HG03460 (cell line): ENCODE measurements at regions not wholly inside any gene's neighbourhood (a gene's known extent, or its start where the extent isn't known, plus 50 kb on each side); places are given as distances from the start of the nearest gene placed in this dataset.
"Not testable (repeated sequence)": the region's sequence is repeated elsewhere in the genome, so short reads cannot be mapped to it uniquely, and the experiment has no call there.

Experiments
- ATAC-seq: cut with Tn5 transposase; IDR thresholded peaks from one replicate; pipeline ENCODE4 v1.9.1; 2021; ENCODE audit not compliant: unreplicated experiment

DNA sequence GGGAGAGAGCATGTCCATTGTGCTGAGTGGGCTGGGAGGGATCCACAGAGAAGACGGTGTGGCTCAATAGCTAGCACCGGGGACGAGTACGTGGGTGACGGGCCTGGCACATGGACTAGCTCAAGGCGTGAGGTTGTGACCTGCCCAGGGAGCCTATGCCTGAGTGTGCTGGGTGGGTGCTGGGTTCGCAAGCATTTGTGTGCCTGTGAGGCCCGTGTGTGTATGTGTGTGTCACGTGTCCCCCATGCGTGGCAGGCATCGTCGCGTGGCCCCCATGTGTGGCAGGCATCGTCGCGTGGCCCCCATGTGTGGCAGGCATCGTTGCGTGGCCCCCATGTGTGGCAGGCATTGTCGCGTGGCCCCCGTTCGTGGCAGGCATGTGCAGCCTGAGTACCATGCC, 109.2 kb downstream of the TMEM121 start:
- ATAC-seq: no peak

DNA sequence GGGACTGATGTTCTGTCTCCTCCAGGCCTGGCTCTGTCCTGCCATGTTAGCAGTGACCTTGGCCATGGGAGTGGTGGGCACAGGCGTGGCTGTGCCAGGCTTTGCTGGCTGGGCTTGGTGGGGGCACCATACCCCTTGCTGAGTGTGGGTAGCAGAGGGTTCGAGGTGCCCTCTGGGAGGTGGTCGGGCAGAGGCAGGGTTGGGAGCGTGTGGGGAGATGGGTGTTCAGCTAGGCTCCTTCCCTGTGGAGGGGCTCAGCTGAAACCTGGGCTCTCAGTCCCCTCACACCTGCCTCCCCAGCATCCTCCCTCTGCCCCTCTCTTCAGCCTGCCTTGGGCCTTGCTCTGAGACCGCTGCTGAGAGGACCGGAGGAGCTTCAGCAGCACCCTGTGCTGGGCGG, 109.6 kb downstream of the TMEM121 start:
- ATAC-seq: not testable (repeated sequence)

DNA sequence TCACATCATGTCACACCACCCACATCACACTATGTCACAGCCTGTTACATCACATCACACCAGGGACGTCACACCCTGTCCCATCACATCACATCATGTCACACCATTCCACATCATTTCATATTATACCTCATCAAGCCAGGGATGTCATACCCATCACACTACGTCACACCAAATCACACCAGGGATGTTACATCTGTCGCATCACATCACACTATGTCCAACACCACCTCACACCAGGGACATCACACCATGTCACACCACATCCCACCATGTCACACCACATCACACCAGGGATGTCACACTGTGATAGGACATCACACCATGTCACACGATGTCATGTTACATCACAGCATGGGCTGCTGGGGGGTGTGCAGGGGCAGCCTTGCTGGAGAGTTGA, 110.6 kb downstream of the TMEM121 start:
- no peak for ATAC-seq

DNA sequence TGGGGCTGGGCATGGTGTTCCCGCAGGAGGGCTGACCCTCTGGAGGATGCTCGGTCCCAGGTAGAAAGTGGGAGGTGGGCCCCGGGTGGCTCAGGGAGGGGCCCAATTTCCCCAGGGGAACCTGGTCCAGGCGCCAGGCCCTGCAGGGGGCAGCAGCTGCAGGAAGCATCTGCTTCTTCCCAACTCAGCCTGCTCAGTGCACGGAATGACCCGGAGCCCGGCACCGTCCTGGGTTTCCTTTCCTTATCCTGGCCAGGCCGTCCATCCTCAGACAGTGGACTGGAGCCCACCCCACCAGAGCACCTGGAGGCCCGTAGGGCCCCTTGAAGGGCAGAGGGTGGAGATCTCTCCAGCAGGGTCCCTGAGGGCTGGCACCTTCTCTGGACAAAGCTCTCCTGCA, 111.0 kb downstream of the TMEM121 start:
- not testable (repeated sequence) for ATAC-seq

DNA sequence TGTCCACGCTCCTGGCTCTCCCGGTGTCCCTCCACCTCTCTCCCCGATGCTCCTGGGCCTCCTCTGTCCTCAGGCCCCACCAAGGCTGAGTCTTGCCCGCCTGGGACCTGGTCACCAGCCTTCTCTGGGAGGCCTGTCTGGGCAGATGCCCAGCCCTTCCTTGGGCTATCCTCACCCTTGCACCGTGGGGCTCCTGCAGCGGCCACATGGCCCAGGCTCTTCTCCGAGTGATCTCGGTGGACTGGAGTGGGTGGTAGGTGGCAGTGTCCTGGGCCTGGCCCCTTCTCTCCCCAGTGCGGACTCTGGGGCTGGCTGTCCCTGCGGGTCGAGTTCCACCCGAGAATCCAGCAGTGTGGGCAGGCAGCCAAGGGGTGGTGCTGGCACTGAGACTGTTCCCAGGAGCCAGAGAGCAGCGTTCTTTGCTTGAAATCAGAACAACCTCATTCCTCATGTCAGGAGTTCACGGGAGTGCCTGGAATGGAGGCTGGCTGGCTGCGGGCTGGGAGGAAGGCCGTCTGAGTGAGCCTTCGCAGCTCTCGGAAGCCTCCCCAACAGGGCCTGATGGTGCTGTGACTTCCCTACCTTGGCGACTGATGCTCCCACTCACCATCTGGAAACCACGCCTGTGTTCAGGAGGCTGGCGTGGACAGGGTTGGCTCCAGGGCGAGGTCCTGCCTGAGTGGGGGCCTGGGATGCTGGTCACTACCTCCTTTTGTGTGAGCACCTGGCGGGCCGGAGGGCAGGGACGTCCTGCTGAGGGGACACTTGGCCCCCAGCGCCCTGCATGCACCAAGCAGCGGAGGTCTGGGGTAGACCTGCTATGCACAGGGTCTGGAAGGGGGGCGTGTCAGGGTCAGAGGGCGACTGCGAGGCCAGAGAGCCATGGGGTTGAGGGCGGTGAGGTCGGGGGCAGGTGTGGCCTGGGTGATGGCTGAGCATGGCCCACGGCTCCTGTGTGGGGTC, 113.9 kb downstream of the TMEM121 start:
- not testable (repeated sequence) for ATAC-seq

DNA sequence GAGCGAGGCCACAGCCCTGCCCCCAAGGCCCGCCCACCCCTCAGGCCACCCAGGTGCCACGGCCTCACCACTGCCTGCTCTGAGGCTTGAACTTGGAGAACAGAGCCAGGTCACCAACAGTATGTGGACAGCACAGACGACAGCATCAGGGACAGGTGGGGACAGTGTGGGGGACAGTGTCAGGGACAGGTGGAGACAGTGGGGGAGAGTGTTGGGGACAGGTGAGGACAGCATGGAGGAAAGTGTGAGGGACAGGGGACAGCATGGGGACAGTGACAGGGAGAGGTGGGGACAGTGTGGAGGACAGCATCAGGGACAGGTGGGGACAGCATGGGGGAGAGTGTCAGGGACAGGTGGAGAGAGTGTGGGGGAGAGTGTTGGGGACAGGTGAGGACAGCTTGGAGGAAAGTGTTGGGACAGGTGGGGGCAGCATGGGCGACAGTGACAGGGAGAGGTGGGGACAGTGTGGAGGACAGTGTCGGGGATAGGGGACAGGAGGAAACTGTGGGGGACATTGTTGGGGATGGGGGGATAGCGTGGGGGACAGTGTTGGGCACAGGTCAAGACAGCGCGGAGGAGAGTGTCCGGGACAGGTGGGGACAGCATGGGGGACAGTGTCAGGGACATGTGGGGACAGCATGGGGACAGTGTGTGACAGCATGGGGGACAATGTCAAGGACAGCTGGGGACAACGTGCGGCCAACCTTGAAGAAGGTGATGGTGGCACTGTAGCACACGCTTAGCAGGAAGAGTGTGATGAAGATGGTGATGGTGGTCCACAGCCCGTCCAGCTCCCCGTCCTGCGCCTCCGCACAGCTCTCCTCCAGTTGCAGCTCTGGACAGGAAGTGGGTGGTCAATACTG, 114.9 kb downstream of the TMEM121 start:
- ATAC-seq: no peak

DNA sequence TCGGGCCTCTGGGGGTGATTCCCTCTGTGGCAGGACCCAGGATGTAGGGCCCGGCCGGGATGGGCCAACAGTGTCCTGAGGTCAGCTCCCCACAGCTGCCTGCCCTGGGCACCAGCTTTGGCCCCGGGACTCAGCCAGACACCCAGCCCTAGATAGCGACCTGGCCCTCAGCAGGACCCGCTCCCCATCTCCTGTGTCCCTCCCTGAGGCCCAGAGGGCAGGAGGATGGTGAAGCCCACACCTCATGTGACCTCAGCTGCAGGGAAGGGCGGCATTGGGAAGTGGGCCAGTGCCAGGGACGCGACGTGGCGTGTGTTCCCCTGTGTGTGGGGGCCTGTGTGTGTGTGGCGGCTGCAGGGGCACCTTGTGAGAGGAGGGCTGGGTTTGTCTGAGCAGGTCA, 115.6 kb downstream of the TMEM121 start:
- not testable (repeated sequence) for ATAC-seq

DNA sequence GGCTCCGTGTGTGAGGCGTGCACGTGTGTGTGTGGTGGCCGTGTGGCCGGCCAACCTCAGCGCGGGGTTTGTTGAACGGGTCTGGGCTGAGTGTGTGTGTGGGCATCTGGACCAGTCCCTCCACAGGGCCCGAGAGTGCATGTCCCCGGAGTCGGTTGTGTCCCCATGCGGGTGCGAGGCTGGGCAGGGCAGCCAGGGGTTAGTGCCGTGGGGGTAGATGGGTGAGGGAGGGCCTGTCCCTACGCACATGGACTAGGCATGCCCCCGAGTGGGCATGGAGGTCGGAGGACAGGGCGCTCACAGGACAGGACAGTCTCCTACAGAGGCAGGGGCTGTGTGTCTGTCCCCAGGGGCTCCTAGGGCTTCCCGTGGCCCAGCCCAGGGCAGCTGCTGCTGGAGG, 116.1 kb downstream of the TMEM121 start:
- ATAC-seq: not testable (repeated sequence)

DNA sequence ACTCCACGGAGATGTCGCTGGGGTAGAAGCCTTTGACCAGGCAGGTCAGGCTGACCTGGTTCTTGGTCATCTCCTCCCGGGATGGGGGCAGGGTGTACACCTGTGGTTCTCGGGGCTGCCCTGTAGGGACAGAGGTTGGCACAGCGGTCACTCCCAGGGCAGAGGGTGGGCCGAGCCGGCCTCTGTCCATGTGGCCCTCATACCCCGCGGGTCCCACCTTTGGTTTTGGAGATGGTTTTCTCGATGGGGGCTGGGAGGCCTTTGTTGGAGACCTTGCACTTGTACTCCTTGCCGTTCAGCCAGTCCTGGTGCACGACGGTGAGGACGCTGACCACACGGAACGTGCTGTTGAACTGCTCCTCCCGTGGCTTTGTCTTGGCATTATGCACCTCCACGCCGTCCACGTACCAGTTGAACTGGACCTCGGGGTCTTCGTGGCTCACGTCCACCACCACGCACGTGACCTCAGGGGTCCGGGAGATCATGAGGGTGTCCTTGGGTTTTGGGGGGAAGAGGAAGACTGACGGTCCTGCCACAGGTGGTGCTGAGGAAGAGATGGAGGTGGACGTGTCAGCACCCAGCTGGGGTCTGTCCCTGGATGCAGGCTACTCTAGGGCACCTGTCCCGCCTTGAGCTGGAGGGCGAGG, 117.1 kb downstream of the TMEM121 start:
- ATAC-seq: not testable (repeated sequence)

DNA sequence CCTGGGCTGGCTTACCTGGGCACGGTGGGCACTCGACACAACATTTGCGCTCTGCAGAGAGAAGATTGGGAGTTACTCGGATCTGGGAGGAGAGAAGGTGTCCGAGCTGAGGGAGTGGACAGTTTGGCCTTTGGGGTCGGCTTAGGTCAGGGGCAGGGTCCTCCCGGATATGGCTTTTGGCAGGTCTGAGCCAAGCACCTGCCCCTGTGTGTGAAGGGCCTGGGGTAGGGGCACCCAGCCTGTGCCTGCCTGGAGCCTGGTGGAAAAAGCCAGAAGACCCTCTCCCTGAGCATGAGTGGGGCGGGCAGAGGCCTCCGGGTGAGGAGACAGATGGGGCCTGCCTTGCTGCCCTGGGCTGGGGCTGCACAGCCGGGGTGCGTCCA, 117.7 kb downstream of the TMEM121 start:
- ATAC-seq: not testable (repeated sequence)

DNA sequence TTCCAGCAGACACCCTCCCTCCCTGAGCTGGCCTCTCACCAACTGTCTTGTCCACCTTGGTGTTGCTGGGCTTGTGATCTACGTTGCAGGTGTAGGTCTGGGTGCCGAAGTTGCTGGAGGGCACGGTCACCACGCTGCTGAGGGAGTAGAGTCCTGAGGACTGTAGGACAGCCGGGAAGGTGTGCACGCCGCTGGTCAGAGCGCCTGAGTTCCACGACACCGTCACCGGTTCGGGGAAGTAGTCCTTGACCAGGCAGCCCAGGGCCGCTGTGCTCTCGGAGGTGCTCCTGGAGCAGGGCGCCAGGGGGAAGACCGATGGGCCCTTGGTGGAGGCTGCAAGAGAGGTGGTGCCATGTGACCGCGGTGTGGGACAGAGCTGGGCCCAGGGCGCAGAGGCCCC, 118.1 kb downstream of the TMEM121 start:
- not testable (repeated sequence) for ATAC-seq

DNA sequence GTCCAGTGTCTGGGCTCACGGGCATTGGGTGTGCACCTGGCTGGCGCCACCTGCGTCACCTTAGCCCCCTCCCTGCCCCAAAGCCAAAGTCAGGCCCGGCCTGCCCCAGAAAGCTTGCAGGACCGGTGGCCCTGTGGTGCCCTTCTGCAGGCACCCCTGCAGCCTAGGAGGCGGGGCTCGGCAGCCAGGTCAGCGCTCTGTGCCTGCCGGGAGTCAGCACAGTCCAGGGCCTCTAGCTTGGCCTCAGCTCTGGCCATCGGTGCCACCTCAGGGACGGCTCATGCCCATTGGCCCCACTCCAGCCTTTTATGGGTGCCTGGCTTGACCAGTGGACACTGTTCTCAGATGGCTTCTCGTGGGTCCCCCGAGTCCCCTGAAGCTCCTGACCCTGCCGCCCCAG, 118.5 kb downstream of the TMEM121 start:
- ATAC-seq: not testable (repeated sequence)

DNA sequence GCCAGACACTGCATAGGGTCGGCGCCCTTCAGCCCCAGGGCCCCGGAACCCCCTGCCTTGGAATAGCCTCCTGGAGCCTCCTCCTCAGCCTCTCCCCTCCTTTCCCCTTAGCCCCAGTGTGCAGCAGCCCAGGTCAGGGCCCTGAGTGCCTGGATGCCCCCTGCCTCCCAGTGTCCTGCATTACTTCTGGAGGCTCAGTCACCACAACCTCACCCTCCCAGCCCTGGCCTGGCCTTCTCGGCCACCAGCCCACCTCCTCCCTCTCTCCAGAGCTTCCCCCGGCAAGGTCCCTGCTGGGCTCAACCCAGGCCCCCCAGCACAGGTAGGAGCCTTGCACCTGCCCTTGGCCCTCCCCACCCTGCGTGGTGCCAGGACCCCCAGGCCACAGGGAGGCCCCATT, 119.0 kb downstream of the TMEM121 start:
- not testable (repeated sequence) for ATAC-seq

DNA sequence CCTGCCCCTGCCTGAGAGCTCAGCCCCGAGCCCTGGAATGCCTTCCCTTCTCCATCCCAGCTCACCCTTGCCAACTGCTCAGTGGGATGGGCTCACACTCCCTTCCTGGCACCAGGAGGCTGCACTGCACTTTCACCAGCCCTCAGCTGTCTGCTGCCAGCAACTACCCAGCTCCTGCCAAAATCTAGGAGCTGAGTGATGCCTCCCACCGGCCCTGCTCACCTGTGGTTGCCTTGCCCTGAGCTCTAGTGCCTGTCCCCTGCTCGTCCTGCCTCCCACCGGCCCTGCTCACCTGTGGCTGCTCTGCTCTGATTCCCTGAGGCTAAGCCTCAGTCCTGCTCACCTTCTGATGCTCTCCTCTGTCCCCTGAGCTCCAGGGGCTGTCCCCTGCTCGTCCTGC, 119.8 kb downstream of the TMEM121 start:
- no peak for ATAC-seq

DNA sequence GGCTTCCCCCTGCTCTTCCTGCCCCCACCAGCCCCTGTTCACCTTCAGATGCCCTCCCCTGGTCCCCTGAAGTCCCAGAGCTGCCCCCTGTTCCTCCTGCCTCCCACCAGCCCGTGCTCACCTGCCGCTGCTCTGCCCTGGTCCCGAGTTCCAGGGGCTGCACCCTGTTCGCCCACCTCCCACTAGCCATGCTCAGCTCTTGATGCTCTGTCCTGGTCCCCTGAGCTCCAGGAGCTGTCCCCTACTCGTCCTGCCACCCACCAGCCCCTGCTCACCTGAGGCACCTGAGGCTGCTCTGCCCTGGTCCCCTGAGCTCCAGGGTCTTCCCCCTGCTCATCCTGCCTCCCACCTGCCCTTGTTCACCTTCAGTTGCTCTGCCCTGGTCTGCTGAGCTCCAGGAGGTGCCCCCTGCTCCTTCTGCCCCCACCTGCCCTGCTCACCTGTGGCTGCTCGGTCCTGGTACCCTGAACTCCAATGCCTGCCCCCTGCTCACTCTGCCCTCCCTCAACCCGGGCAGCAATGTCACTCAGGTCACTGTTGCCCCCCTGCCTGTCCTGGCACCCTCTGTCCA, 120.4 kb downstream of the TMEM121 start:
- ATAC-seq: not testable (repeated sequence)

DNA sequence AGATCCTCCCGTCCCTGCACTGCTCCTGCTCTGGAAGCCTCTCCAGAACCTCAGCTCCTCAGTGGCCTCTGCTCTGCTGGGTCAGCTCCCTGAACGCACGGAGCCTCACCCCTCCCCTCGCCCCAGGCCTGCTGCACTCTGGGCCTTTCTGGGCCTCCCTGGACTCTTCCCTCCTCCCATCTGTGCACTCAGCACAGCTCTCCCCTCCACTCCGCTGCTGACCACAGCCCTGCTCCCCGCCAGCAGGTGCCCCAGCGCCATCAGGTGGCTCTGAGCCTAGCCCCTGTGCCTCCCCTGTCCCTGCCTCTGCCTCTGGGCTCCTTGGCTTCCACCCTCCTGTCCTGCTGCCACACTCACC, 121.0 kb downstream of the TMEM121 start:
- not testable (repeated sequence) for ATAC-seq

DNA sequence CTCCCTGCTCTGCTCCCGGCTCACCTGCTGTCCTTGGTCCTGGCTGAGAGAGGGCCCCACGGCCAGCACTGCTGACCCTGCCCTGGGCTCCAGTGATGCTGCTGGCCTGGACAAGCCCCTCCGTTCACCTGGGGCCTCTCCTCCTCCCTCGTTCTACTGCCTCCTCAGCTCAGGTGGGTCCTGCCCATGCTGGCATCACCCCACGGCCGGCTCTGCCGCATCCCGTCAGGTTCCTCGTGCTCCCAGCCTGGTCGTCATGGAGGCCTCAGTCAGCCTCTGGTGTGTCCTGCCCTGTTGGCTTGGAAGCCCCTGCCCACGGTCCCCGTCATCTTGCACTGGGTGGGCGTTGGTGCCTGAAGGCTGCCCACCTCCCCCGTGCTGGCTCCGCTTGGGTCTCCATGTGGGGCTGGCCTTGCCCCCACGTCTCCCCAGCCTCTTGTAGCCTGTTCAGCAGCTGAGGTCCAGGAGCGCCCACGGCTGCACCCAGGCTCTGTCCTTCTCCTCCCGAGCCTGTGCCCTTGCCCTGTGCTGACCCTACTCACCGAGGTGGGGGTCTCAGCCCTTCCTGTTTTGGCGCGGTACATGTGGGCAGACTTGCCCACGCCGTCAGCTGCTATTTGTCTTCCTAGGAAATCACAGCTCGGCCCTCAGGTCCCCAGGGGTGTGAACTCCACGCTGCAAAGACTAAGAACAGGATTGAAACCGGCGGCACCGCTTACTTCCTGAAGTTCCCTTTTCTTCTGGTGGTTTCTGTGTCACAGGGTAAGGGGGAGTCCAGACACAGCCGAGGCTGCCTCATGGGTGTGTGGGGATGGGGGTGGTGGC, 121.6 kb downstream of the TMEM121 start:
- ATAC-seq: no peak

DNA sequence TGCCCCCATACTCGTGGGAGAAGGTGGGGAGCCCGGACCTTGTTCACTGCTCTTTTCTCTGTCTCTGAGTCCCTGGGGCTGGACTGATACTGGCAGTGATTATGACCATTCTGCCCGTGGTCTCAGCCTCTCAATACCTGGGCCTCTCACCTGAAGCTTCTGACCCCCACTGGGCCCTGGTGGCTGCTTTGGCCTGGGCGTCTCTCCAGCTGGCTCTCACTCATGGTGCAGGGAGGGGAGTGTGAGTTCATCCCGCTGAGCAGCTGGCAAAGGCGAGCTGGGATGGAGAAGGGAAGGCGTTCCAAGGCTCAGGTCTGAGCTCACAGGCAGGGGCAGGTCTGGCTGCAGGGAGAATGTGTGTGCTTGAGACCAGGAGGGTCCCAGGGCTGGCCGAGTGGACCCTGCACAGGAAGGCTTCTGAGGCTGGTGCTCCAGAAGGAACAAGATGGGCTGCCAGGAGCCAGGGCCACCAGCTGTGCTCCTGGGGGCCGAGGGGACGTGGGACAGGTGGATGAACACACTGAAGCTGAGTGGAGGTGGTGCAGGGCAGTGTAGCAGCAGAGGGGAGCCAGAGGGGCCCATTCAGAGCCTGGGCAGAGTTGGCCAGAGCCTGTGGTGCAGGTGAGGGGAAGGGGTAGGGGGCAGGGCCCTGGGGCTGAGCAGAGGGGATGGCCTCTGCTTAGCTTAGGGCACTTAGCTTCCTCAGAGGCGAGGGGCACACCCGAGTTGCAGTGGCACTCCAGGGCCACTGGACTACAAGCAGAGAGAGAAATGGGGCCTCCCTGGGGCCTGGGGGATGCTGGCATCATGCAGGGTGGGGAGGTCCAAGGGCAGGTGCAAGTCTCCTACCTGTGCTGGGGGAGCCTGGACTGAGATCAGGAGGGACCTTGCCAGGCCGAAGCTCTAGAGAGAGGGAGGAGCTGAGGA, 122.5 kb downstream of the TMEM121 start:
- not testable (repeated sequence) for ATAC-seq

DNA sequence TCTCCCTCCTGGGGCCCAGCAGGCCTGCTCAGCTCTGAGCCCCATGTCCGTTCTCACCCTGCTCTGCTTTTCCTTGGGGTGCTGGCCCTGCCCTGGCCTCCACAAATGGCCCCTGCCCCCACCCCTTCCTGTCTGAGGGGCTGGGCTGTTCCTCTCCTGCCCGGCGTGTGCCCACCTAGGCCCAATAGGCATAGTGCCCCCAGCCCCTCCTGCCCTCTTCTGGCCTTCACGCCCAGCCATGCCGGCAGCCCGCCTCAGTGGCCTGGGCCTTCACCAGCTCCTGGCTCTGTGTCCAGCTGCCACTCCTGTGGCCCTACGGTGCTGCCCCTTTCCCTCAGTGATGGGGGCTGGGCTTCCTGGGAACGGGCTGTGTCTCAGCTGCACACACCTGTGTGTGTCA, 125.9 kb downstream of the TMEM121 start:
- not testable (repeated sequence) for ATAC-seq
